NCI-H524 (cell line): ENCODE measurements at regions not wholly inside any gene's neighbourhood (a gene's known extent, or its start where the extent isn't known, plus 50 kb on each side); places are given as distances from the start of the nearest gene placed in this dataset.
A peak's percentile ranks its signal among the peaks of the same experiment; 100 is the strongest.

Experiments
- DNase-seq, 2 experiments: peaks; one replicate each; lab custom pipeline; 2025; lab: John Stamatoyannopoulos, UW

DNA sequence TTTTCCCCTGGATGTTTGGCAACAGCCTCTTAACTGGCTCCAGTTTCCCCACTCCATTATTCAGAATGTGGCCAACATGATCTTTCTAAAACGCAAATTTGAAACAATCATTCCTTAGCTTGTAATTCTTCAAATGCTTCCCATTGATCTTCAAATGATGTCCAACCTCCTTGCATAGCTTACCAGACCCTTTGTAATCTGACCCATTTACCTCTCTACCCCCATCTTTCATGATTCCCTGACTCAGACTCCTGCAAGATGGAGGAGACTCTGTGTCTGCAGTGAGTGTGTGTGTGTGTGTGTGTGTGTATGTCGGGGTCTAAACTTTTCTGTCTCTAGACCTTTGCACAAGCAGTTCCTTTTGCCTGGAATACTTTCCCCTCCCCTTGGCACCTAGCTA is 515.7 kb upstream of the PROK2 start:
- DNase-seq = no peak

GRCh38 chr3:72299823-72300222 is 514.9 kb upstream of the PROK2 start:
- no peak for DNase-seq

- no peak for DNase-seq
These were observed 514.4 kb upstream of the PROK2 start for GRCh38 chr3:72299321-72299802.

DNA sequence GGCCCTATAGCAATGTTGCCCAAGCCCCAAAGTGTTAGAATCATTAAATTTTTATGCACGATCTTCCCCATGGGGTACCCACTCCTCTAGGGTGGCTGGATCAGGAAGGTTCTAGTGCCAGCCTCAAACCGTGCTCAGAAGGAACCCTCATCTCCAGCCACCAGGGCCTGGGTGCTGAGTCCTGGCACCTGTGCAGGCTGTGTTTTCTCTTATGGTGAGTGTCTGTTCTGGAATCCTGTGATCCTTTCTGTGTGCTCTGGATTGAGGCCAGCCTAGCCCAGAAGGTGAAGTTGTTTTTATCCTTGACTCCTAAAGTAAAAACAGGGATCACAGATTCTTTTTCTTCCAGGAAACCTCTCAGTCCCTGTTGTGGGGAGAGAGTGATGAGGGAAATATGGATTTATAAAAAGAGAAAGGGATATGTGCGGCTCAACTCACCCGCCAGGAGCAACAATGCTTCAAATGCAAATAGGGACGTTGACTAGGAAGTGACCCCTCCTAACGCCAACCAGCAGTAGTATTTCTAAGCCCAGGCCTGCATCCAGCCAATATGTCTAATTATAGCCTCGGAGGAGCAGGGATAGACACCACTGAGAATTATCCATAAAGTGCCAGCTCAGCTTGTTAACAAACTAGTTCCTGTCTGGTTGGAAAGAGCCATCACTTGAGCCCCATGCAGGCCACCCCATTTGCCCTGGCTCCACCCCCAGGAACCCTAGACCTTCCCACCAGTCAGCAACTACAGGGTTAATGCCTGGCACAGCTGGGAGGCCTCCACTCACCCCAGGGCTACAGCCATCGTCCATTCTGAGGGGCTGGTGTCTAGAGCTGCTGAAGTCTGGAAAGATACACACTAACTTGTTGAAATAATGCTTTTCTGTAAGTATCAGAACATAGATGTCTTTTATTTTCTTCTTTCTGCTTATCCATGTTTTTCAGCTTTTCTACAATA is 513.5 kb upstream of the PROK2 start:
- DNase-seq = no peak

- DNase-seq = no peak
These were observed 512.5 kb upstream of the PROK2 start for GRCh38 chr3:72297481-72297880.

DNA sequence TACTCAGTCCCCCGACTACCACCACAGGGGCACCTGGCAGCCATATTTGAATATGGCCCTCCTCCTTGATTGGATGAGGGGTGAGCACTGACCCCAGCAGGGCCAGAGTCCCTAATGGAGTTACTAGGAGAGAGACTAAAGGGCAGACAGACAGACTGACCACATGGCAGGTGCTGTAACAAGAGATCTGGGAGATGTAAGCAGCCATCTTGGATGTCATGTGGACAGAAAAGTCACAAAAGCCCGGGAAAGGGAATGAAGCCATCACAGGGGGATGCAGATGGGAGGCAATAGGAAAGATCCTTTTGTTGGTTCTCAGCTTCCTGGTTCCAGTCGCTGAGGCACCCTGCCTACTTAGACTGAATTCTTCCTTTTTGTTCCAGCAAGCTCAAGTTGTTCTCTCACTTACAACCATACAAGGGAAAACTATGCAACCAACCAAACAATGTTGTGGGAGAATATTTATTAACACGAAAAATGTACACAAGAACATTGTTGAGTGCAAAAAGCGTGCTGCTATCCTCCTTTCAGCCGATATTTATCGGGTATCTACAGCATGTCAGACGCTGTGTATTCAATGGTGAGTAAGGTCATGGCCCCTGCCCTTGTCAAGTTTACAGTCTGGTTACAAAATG is 511.6 kb upstream of the PROK2 start:
- DNase-seq = no peak

DNA sequence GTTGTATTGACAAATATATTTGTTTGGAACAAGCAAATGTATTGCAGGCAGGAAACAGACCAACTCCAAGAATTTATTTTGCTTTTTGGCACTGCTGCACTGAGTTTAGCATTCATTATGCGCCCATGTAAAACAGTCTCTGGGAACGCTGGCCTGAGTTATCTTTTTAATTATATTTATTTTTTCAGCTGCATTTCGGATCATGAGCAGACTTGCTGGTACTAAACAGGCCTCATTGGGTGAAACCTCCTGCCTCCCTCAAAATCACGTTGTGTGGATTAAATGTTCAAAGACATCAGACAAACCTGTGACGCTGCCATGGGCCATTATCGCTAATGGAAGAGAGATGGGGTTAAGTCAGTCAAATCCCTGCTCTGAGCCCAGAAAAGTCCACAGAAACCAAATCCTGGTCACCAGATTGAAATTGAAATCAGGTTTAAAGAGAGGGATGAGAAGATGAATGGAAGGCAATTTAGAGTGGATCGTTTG is 511.1 kb upstream of the PROK2 start:
- DNase-seq = no peak

GRCh38 chr3:72295276-72295961 is 510.5 kb upstream of the PROK2 start:
- no peak for DNase-seq

GRCh38 chr3:72290859-72291638 is 506.1 kb upstream of the PROK2 start:
- DNase-seq = no peak

DNA sequence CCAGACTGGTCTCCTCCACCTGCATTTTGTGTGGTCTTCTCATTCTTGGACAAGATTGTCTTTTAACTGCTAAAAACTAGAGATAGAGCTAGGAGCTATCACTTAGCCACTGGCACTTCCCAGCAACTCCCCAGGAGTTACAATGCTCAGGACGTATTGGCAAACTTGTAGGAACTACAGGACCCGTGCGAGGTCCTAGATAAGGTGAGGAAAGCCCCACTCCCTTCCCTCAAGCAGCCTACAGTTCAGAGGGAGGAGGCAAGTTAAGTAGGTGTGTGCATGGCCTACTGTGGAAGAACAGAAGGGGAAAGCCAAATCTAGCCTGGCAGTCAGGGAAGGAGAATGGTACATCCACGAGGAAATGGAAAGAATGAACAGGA is 504.7 kb upstream of the PROK2 start:
- no peak for DNase-seq

DNA sequence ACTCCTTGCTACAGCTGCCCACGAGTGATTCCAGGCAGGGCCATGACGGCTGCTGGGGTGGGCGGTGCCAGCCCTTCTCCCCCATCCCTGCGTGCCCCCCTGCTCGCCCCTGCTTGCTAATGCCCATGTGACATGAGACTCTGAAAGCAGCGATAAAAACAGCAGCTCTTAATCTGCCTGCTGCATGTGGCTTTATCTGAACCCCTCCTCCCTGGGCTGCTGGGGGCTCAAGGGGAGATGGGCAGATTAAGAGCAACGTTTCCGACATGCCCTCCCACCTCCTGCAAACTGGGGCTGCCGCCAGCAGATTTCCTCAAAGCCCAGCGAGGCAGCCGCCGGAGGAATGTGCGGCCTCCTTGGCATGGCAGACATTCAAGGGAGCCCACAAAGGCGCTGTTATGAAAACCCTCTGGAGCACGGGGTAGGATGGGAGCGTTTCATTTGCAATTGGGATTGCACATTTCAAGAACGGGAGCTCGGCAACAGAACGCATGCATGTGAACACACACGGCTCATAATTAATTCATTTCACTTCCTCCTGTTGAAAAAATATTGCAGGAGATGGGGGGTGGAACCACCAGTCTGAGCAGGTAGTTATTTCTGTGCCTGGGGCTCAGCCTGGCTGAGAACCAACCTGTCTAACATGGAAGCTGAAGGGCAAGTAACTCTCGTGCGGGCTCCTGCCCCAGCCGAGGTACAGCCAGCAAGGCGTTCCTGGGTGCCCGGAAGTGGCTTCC is 504.2 kb upstream of the PROK2 start:
- DNase-seq = peak; percentile 41 to 82

DNA sequence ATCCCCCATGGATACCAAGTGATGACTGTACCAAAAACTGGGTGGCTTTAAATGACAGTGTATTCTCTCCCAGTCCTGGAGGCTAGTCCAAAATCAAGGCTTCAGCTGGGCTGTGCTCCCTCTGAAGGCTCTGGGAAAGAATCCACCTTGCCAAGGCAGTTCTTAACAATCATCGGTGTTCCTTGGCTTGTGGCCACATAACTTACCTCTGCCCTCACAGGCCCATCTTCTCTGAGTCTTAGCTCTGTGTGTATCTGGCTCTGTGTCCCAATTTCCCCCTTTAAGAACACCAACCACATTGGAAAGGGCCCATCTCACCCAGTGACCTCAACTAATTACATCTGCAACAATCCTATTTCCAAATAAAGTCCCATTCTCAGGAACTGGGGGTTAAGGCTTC is 503.0 kb upstream of the PROK2 start:
- DNase-seq = no peak

DNA sequence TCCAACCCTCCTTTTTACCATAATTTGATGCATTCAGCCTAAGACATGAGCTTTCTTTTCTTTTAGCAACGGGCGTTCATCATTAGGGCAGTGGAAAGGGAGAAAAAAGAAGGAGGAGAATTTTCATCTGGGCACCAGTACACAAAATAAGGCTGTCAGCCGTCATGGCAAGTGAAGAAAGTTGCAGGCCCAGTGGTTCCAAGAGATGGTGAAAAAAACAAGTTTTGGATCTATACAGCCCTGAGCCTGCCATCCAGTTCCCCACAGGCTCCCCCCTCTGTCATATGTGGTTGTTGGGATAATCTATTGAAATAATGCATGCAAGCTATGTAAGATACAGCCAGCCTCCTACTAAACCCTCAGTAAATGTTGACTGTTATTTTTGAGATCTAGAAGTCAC is 500.6 kb upstream of the PROK2 start:
- no peak for DNase-seq

GRCh38 chr3:72284471-72284870 is 499.5 kb upstream of the PROK2 start:
- DNase-seq = no peak

DNA sequence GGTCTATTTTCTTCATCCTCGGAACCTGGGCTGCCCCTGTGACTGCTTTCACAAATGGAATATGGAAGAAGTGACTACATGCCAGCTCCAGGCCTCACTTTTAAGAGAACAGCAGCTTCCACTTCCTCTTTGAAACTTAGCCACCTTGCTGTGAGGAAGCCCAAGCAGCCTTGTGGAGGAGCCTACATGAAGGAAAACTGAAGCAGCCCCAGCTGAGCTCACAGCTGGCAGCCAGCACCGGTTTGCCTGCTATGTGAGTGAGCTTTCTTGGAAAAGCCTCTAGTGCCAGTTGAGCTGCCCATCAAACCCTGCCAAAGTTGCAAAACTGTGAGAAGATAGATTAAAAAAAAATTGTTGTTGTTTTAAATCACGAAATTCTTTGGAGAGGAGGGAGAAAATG is 498.0 kb upstream of the PROK2 start:
- no peak for DNase-seq

DNA sequence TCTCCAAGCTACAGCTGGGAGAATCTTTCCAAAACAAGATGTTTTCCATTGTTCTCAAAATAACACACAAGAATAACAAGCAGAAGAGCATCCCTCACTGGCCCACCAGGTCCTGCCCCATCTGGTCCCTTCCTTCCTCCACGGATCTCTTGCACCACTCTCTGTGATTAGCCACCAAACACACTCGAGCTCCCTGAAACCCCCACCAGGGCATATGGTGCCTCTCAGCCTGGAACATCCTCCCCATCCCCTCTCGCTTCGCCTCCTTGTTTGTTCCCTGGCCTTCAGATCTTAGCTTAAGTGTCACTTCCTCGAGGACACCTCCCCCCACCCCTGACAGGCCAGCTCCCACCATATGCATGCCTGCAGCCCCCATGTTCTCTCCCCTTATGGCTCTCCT is 496.6 kb upstream of the PROK2 start:
- peak; percentile 92 to 95 for DNase-seq

- DNase-seq = no peak
These were observed 495.9 kb upstream of the PROK2 start for GRCh38 chr3:72280876-72281275.

DNA sequence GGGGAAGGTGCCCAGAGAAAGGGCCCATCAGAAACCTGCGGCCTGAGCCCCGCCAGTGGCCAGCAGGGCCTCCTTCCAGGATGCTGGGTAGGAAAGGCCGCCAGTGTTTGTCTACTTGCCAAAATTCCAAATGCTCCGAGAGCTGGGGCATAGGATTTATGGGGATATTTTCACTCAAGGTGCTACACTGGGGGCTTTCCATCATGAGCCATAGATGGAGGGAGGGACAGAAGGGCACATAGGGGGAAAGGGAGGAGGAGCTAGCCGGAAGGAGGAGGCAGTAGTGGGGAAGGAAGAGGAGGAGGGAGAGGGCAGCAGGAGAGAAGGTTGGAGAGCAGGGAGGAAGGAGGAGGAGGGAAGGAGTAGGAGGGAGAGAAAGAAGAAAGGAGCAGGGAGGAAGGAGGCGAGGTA is 494.7 kb upstream of the PROK2 start:
- no peak for DNase-seq

DNA sequence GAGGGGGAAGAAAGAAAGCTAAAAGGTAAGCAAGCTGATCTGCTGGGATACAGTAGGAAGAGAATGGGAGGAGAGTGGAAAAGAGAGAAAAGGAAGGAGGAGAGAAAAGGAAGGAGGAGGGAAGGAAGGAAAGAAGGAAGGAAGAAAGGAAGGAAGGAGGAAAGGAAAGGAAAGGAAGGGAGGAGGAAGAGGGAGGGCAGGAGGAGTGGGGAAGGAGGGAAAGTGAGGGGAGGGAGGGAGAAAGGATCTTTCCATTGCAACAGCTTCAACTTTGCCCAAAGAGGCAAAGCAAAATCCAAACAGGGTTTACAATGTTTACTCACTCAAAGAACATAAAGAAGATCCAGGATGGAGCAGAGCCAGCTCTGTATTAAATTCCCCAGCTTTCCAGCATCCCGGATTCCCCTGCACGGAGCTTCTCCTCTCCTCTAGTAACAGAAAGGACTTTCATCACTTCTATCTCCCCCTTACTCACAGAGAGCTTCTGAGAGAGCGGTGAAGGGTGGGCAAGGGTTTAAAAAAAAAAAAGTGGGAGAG is 494.2 kb upstream of the PROK2 start:
- DNase-seq = no peak

DNA sequence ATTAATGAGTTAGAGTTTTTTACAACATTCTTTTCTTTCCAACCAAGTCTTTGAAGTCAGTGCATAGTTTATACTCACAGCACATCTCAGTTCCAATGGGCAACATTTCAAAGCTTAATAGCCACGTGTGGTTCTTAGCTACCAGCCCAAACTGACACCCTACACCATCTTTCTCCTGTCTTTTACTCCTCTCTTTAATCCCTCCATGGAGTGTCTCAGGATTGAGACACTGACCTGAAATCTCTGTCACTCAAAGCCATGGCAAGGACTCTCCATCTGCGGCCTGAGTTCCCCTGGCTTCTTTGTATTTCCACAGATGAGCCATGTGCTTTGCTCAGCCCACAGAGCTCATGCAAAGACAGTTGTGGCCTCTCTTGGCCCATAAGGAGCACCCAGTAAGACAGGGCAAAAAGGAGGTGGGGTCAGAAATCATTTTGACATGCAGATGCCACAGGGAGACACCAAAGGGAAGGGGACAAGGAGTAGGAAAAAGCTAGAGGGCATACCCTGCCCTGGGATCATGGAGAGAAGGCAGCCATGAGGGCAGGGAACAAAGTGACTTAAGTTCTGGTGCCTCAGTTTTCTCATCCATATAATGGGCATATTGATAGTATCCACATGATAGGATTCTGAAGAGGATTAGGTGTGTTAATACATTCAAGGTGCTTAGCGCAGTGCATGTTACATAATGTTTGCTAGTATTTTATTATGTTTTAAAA is 493.6 kb upstream of the PROK2 start:
- DNase-seq = peak; percentile 70 to 85
